ENCODE measurements at regions not wholly inside any gene's neighbourhood (a gene's known extent, or its start where the extent isn't known, plus 50 kb on each side); places are given as distances from the start of the nearest gene placed in this dataset.

DNA sequence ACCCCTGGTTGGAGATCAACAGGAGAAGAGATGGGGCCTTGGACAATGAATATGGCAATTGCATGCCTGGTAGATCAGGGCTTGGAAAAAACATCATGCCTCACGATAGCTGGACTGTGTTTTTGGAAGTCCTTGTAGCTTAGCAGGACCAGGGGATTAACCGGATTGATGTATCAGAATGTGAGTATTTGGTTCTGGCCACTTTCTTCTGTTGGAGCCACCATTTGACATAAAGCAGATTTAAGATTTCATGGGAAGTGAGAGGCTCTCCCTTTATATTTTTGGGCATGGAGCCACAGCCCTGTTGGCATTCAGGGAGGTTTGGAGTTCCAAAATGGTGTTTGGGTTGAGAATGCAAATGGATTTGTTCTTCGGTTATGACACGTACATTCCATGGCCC is 424.7 kb upstream of the MAF start:
- Histone ChIP-seq H3K4me2 (ENCODE audit: insufficient read depth, low read length) (no peak overlapping the region), H2AFZ (ENCODE audit: low read depth, low read length) (no peak overlapping the region), H3K36me3 (ENCODE audit: control insufficient read depth in 2 of 2, extremely low read depth in 1 of 2, insufficient read depth in 2 of 2, low read length in 2 of 2) (no peaks in the 10 kb centered on the region), H3K9ac (replicated peaks; ENCODE audit: extremely low read depth, insufficient read depth, low read length) (no peak overlapping the region), H3K79me2 (ENCODE audit: control insufficient read depth, insufficient read depth, low read length) (no peaks in the 10 kb centered on the region), H3K4me3 (replicated peaks in 1 of 3; ENCODE audit: insufficient read depth in 1 of 3, low read depth in 1 of 3, low read length in 3 of 3) (no peak overlapping the region), H3K9me3 (replicated peaks; ENCODE audit: control insufficient read depth, insufficient read depth, low read length) (no peaks in the 10 kb centered on the region), H3K27me3 (ENCODE audit: control insufficient read depth in 2 of 2, insufficient read depth in 2 of 2, low read length in 2 of 2) (no peaks in the 10 kb centered on the region), H3K9me1 (replicated peaks; ENCODE audit: control insufficient read depth, extremely low read depth, insufficient read depth, low read length) (no peaks in the 10 kb centered on the region), H3K4me1 (ENCODE audit: control insufficient read depth, extremely low read depth, insufficient read depth, low read length) (peaks cover 13% of the 10 kb centered on the region), H4K20me1 (replicated peaks; ENCODE audit: control insufficient read depth, extremely low read depth, insufficient read depth, low read length) (no peaks in the 10 kb centered on the region), H3K27ac (ENCODE audit: insufficient read depth, low read depth, low read length) (no peak overlapping the region)
- intact Hi-C loops (cut with micrococcal nuclease): no loop called here
- DNase-seq (ENCODE audit: low read depth, low spot score) (no peak), FAIRE-seq (no peak)
- dilution Hi-C loops (cut with MboI; ENCODE audit: extremely low pct_ligation_motif_present, low sequenced_read_pairs): no loop called here
- ChIA-PET CTCF (no interaction called here), POLR2A (no interaction called here)
- TF ChIP-seq EZH2 (IDR thresholded peaks at IDR 0.05; ENCODE audit: borderline replicate concordance, low read depth, low read length, severe bottlenecking) (no peak), GATA2 (IDR thresholded peaks at IDR 0.05; ENCODE audit: insufficient read depth, insufficient read length, low read depth, low read length) (no peak), FOS (IDR thresholded peaks at IDR 0.05; ENCODE audit: borderline replicate concordance, insufficient read depth, low read length) (no peak), JUN (IDR thresholded peaks at IDR 0.05; ENCODE audit: borderline replicate concordance, insufficient read depth, insufficient read length, low read depth) (no peak), MYC (IDR thresholded peaks at IDR 0.05; ENCODE audit: low read depth, low read length) (no peak), POLR2A (IDR thresholded peaks at IDR 0.05; ENCODE audit: low read depth, low read length) (no peak), POLR2AphosphoS5 (IDR thresholded peaks at IDR 0.05; ENCODE audit: insufficient read depth, low read depth, low read length) (no peak)
- TF ChIP-seq, protein P1, sequence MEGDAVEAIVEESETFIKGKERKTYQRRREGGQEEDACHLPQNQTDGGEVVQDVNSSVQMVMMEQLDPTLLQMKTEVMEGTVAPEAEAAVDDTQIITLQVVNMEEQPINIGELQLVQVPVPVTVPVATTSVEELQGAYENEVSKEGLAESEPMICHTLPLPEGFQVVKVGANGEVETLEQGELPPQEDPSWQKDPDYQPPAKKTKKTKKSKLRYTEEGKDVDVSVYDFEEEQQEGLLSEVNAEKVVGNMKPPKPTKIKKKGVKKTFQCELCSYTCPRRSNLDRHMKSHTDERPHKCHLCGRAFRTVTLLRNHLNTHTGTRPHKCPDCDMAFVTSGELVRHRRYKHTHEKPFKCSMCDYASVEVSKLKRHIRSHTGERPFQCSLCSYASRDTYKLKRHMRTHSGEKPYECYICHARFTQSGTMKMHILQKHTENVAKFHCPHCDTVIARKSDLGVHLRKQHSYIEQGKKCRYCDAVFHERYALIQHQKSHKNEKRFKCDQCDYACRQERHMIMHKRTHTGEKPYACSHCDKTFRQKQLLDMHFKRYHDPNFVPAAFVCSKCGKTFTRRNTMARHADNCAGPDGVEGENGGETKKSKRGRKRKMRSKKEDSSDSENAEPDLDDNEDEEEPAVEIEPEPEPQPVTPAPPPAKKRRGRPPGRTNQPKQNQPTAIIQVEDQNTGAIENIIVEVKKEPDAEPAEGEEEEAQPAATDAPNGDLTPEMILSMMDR (IDR thresholded peaks at IDR 0.05; ENCODE audit: extremely low read depth in 1 of 2, insufficient read depth in 1 of 2, low read depth in 1 of 2, low read length in 2 of 2): no peak
- TF ChIP-seq, protein P2, sequence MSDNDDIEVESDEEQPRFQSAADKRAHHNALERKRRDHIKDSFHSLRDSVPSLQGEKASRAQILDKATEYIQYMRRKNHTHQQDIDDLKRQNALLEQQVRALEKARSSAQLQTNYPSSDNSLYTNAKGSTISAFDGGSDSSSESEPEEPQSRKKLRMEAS (IDR thresholded peaks at IDR 0.05; ENCODE audit: insufficient read depth, insufficient read length): no peak
- BruUV-seq (replicated peaks): no TSS peak

All from endothelial cell of umbilical vein (primary cell).